Type B pancreatic cell (in vitro differentiated cells): ENCODE measurements at regions not wholly inside any gene's neighbourhood (a gene's known extent, or its start where the extent isn't known, plus 50 kb on each side); places are given as distances from the start of the nearest gene placed in this dataset.

Experiments used
- DNase-seq: peaks from one replicate; pipeline ENCODE4 v3.0.0; 2021; ENCODE audit warnings: mixed read lengths; ENCODE audit not compliant: unreplicated experiment; ENCODE audit errors: extremely low spot score
- H3K27ac Mint-ChIP-seq: 2 replicates; pipeline ENCODE4 v1.8.0; 2021; ENCODE audit warnings: mild to moderate bottlenecking, mixed read lengths
- H3K27me3 Mint-ChIP-seq: 2 replicates; pipeline ENCODE4 v1.8.0; 2021; ENCODE audit warnings: mixed read lengths
- H3K36me3 Mint-ChIP-seq: 2 replicates; pipeline ENCODE4 v1.8.0; 2021; ENCODE audit warnings: mixed read lengths
- H3K4me1 Mint-ChIP-seq: one replicate; pipeline ENCODE4 v1.8.0; 2021; ENCODE audit warnings: mixed read lengths; ENCODE audit not compliant: unreplicated experiment
- H3K4me3 Mint-ChIP-seq: 2 replicates; pipeline ENCODE4 v1.8.0; 2021; ENCODE audit warnings: mild to moderate bottlenecking, mixed read lengths
- H3K9me3 Mint-ChIP-seq: 2 replicates; pipeline ENCODE4 v1.8.0; 2021; ENCODE audit warnings: mixed read lengths
- CTCF ChIP-seq: fragments of 200-600 bp; sonication (generic); conservative IDR thresholded peaks from 2 replicates; pipeline ENCODE4 v1.5.0; 2021; ENCODE audit warnings: antibody characterized with exemption, mild to moderate bottlenecking

- no peaks in the 10 kb centered on the region for H3K4me1 Mint-ChIP-seq
- no peak overlapping the region for H3K27ac Mint-ChIP-seq
- no peak for DNase-seq
- TF ChIP-seq CTCF: no peak
- H3K9me3 Mint-ChIP-seq: no peaks in the 10 kb centered on the region
- no peak overlapping the region for H3K4me3 Mint-ChIP-seq
- H3K36me3 Mint-ChIP-seq: no peaks in the 10 kb centered on the region
- no peaks in the 10 kb centered on the region for H3K27me3 Mint-ChIP-seq
These were observed 536.3 kb downstream of the TLE4 start for GRCh38 chr9:80107931-80108660.

- Mint-ChIP-seq H3K4me1 (no peaks in the 10 kb centered on the region), H3K9me3 (peaks cover 5% of the 10 kb centered on the region), H3K36me3 (peaks cover 3% of the 10 kb centered on the region), H3K27ac (no peak overlapping the region), H3K27me3 (peaks cover 3% of the 10 kb centered on the region), H3K4me3 (no peak overlapping the region)
- TF ChIP-seq CTCF: no peak
- no peak for DNase-seq
These were observed 525.7 kb downstream of the TLE4 start for GRCh38 chr9:80097476-80097875.

- Mint-ChIP-seq H3K27me3 (peaks cover 3% of the 10 kb centered on the region), H3K36me3 (peaks cover 3% of the 10 kb centered on the region), H3K27ac (no peak overlapping the region), H3K9me3 (peaks cover 5% of the 10 kb centered on the region), H3K4me1 (no peaks in the 10 kb centered on the region), H3K4me3 (no peak overlapping the region)
- no peak for DNase-seq
- TF ChIP-seq CTCF: no peak
These were observed 522.5 kb downstream of the TLE4 start for GRCh38 chr9:80094176-80094771.

- no peak overlapping the region for H3K4me3 Mint-ChIP-seq
- H3K9me3 Mint-ChIP-seq: peaks cover 5% of the 10 kb centered on the region
- DNase-seq: no peak
- H3K27ac Mint-ChIP-seq: no peak overlapping the region
- no peaks in the 10 kb centered on the region for H3K4me1 Mint-ChIP-seq
- no peak for TF ChIP-seq CTCF
- peaks cover 3% of the 10 kb centered on the region for H3K36me3 Mint-ChIP-seq
- H3K27me3 Mint-ChIP-seq: peaks cover 3% of the 10 kb centered on the region
These were observed 521.9 kb downstream of the TLE4 start for GRCh38 chr9:80093695-80094094.

- Mint-ChIP-seq H3K9me3 (peaks cover 5% of the 10 kb centered on the region), H3K36me3 (peaks cover 3% of the 10 kb centered on the region), H3K4me1 (no peaks in the 10 kb centered on the region), H3K27me3 (peaks cover 9% of the 10 kb centered on the region), H3K4me3 (no peak overlapping the region), H3K27ac (no peak overlapping the region)
- TF ChIP-seq CTCF: no peak
- DNase-seq: no peak
These were observed 519.8 kb downstream of the TLE4 start for GRCh38 chr9:80091526-80091925.
